GM19035 (cell line): ENCODE measurements at regions not wholly inside any gene's neighbourhood (a gene's known extent, or its start where the extent isn't known, plus 50 kb on each side); places are given as distances from the start of the nearest gene placed in this dataset.

Experiments used
- ATAC-seq: cut with Tn5 transposase; IDR thresholded peaks from one replicate; pipeline ENCODE4 v1.9.1; 2021; ENCODE audit not compliant: unreplicated experiment

DNA sequence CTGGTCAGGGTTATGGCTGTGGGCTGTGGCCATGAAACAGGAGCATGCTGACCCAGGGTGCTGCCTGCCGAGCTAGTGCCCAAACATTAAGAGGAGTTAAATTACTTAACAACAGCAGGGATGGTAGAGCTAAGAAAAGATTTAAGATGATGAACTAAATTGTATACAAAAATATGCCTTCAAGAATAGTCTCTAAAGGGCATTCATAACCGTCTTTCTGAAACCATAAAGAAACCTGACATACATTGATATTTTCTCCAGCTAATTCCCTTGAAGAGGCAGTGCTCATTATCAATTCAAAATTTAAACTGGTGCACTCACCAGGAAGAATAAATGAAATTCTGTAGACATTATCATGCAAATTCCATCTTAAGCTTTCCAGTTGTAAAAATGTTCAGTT lies 265.8 kb upstream of the TAC1 start:
- no peak for ATAC-seq

DNA sequence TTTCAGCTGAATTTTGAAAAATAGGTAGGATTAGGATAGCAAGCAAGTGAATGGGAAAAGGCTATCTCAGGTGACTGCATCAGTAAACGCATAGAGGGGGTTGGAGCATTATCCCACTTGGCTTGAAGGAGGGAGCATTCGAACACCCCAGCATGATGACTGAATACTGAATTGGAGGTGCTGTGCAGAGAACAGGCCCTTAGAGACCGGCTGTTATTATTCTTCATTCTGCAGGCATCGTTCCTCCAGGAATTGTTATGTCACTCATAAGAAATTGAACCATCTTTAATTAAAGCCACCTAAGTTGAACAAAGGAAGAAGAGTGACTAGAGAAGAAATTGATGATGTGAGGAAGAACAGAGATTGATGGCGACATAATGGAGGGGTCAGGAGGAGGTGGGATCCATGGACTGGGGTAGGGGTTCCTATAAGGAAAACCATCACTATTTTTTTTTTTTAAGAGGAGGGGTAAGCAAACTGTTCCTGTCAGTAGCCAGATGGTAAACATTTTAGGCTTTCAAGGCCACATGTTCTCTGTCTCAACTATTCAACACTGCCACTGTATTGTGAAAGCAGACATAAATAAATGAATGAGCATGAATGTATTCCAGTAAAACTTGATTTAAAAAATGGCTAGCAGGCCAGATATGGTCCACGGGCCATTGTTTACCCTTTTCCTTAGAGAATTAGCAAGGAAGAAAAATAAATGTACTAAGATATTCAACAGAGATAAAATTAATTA lies 264.7 kb upstream of the TAC1 start:
- ATAC-seq = no peak

DNA sequence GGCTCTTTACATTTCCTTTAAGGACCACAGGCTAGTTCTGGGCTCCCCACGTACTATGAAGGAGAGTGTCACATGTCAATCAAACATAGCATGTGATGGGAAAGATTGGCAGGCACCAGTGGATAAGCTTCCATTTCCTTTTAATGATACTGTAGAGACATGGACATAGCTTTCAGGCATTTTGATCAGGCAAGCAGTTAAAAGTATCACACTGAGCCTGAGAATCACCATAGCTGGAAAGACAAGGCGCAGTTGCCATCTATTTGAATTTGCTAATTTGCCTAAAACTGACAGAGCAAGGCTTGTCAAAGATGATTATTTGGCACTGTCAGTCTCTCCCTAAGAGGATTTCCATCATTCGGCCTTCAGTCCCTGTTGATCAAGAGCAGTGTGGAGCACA lies 263.4 kb upstream of the TAC1 start:
- ATAC-seq = no peak

DNA sequence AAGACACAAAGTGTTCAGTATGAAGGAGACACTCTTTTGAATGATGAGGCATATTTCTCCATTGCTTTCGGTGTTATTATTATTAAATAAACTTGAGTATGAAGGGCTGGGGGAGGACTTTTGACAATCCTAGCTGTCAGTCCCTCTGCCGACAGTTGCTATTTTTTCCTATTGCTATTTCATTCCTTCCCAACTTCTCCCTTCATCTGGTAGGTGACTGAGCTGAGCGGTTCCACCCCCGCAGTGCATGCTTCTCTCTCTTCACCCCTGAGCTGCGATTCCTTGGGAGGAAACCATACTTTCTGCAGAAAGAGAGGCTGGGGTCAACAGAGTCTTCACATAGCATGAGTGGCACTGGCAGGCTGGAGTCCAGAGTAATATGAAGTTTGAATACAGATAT lies 261.2 kb upstream of the TAC1 start:
- ATAC-seq = no peak

DNA sequence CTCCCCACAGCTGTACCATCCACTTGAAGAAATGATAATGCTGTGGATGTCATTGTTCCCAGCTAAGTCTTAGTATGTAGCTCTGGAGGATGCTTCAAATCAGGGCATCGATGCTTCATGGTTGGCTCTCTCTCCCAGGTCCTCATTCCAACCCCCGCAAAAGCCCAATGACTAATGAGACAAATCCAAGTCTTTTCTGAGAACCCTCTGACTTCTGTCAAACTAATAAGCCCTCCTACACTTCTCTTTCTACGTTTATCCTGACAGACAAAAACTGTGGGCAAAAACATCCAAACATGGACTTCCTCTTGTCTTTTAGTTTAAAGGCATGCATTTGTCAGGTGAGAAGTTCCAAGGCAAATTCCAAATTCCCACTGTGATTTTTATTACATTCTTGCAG lies 260.4 kb upstream of the TAC1 start:
- no peak for ATAC-seq

- no peak for ATAC-seq
Measured at GRCh38 chr7:97479740-97480290, 252.1 kb upstream of the TAC1 start.

DNA sequence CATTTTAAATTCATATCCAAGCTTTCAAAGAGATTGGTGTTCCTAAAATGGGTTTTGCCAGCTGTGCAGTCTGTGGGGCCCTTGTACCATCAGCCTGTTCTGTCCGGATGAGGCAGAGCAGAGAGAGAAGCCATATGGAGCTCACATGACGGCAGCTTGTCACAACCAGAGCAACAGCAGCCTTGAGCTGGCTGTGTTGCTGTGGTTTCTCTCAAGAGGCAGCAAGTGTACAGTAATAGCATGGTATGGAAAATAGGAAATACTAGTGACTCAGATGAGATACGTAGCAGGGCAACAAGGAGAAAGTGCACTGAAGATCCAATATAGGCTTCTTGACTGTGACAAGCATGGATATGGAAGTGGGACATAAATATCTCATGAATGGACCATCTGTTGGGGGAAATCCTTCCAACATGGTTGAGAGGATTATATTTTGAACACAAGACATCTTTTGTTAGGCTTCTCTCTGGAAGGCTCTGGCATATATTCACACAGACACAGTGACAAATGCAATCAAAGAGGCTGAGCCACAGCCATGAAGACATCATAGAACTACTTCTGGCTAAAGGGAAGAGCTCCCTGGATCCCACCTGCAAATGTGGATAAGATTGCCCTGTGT lies 251.0 kb upstream of the TAC1 start:
- no peak for ATAC-seq

DNA sequence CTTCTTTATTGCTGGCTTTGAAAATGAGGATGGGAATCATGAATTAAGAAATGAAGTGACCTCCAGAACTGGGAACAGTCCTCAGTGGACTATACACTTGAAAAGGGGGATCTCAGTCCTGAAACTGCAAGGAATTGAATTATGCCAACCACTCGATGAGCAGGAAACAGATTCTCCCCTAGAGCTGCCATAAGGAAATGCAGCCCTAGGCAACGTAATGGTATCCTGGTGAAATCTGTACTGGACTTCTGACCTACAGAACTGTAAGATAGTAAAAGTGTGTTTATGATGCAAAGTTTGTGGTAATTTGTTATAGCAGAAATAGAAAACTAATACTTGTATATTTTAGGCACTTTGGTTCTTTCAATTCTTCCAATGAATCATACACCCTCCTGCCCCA lies 236.4 kb upstream of the TAC1 start:
- ATAC-seq = no peak

GRCh38 chr7:97499204-97499603 lies 232.7 kb upstream of the TAC1 start:
- no peak for ATAC-seq

DNA sequence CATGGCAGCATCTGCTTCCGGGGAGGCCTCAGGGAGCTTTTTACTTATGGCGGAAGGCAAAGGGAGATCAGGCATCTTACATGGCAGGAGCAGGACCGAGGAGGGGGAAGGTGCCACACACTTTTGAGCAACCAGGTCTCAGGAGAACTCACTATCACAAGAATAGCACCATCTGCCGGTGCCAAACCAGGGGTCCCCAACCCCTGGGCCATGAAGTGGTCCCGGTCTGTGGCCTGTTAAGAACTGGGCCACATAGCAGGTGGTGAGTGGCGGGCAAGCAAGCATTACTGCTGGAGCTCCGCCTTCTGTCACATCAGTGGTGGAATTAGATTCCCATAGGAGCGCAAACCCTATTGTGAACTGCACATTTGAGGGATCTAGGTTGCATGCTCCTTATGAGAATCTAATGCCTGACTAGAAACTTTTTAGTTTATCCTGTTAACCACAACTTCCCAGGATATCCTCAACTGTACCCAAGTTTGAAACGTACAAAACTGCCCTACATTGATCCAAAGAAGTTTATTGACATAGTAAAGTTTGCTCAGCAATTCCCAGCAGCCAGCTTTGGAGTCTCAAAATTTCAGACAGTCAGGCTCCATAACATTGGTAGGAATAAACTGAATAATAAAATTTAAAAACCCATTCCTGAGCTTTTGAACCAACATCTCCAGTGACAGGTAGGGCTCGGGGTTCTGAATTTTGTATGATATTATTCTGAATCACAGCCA lies 228.4 kb upstream of the TAC1 start:
- ATAC-seq = no peak

GRCh38 chr7:97506728-97507127 lies 225.2 kb upstream of the TAC1 start:
- no peak for ATAC-seq

- peak; percentile 43 for ATAC-seq
Measured at GRCh38 chr7:97512441-97513207, 219.3 kb upstream of the TAC1 start.

DNA sequence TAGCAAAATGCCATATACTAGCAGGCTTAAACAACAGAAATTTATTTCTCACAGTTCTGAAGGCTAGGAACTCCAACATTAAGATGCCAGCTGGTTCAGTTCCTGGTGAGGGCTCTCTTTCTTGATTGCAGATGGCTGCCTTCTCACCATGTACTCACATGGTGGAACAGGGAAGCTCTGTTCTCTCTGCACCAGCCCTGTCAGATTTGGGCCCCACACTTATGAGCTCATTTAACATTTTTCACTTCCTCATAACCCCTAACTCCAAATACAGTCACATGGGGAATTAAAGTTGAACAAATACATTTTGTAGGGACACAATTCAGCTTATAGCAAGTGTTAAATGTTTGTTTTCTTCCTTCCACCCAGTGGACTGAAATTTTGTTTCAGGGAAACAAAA lies 218.6 kb upstream of the TAC1 start:
- peak; percentile 68 for ATAC-seq

DNA sequence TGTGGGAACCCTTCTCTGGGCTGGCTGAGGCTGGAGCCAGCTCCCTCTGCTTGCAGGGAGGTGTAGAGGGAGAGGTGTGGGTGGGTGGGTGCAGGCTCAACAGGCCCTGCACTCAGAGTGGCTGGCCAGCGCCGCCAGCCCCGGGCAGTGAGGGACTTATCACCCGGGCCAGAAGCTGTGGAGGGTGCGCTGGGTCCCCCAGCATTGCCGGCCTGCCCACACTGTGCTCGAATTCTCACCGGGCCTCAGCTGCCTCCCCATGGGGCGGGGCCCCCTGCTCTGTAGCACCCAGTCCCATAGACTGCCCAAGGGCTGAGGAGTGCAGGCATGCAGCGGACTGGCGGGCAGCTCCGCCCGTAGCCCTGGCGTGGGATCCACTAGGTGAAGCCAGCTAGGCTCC lies 190.7 kb upstream of the TAC1 start:
- ATAC-seq = no peak

GRCh38 chr7:97555857-97556421 lies 175.9 kb upstream of the TAC1 start:
- ATAC-seq = no peak

GRCh38 chr7:97565665-97566064 lies 166.2 kb upstream of the TAC1 start:
- no peak for ATAC-seq

- no peak for ATAC-seq
Measured at GRCh38 chr7:97573065-97573464, 158.8 kb upstream of the TAC1 start.

- no peak for ATAC-seq
Measured at GRCh38 chr7:97576043-97576442, 155.8 kb upstream of the TAC1 start.

DNA sequence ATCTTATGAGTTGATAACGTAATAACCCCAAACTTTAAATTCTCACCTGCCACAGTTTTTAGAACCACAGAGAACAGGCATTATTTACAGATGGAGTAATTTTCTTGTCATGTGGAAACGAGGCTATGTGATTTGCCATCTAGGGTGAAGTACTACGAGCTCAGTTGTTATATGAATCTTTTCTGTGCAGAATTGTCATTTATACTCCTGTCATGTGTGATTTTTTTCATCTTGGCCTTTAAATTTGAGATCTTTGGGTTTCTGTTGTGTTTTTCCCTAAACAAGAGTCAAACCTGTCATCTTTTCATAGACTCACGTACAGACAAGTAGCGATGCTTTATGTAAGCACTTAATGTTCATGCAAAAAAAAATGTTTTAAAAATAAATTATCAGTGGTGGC lies 153.7 kb upstream of the TAC1 start:
- ATAC-seq = no peak

DNA sequence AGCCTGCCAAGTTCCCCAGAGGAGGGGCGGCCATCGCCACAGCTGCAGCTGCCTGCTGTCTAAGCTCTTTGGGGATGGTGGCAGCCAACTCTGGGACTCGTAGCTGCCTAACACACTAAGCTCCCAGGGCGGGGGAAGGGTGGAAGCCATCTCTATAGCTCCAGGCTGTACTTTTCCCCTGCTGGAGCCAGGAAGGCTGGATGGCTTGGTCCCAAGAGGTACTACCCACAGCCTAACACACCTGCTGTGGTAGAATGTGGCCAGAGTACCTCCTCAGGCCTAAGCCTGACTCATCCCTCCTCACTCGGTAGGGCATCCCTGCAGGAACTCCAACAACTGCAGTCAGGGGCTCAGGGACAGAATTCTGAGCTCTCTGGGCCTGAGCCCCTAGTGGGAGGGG lies 151.7 kb upstream of the TAC1 start:
- ATAC-seq = no peak

DNA sequence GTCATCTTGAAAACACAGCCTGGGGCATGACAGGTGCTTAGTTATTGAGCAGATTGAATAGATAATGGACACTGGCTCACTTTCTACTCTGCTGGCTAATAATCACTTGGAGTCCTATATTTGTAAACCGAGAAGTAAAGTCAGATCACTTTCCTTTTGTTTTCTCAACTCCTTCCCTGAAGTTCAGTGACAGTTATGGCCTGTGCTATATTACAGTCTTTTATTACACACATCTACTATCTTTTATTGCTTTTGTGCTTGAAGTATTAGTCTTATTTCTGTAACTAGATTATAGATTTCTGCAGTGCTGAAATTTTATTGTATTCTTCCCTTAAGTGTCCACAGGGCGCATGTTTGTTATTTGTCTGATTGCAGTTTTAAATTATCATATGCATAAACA lies 136.4 kb upstream of the TAC1 start:
- no peak for ATAC-seq
